Activated T-cell treated with anti-CD3 and anti-CD28 coated beads, Interleukin-2, amount 50 U/mL, for 24 hours (primary cell): ENCODE measurements at regions not wholly inside any gene's neighbourhood (a gene's known extent, or its start where the extent isn't known, plus 50 kb on each side); places are given as distances from the start of the nearest gene placed in this dataset.

Experiments
- DNase-seq: peaks from one replicate; pipeline ENCODE4 v3.0.0-alpha.2; 2020
- H3K27ac Mint-ChIP-seq: 2 replicates; pipeline ENCODE4 v1.8.0; 2020; ENCODE audit warnings: mild to moderate bottlenecking, mixed read lengths
- H3K27me3 Mint-ChIP-seq: 2 replicates; pipeline ENCODE4 v1.8.0; 2020; ENCODE audit warnings: mixed read lengths
- H3K36me3 Mint-ChIP-seq: 2 replicates; pipeline ENCODE4 v1.8.0; 2020; ENCODE audit warnings: low read depth, mixed read lengths
- H3K4me1 Mint-ChIP-seq: 2 replicates; pipeline ENCODE4 v1.8.0; 2020; ENCODE audit warnings: low read depth, mixed read lengths
- H3K4me3 Mint-ChIP-seq: 2 replicates; pipeline ENCODE4 v1.8.0; 2020; ENCODE audit warnings: mild to moderate bottlenecking, moderate library complexity, mixed read lengths
- H3K9me3 Mint-ChIP-seq: 2 replicates; pipeline ENCODE4 v1.8.0; 2020; ENCODE audit warnings: mixed read lengths

DNA sequence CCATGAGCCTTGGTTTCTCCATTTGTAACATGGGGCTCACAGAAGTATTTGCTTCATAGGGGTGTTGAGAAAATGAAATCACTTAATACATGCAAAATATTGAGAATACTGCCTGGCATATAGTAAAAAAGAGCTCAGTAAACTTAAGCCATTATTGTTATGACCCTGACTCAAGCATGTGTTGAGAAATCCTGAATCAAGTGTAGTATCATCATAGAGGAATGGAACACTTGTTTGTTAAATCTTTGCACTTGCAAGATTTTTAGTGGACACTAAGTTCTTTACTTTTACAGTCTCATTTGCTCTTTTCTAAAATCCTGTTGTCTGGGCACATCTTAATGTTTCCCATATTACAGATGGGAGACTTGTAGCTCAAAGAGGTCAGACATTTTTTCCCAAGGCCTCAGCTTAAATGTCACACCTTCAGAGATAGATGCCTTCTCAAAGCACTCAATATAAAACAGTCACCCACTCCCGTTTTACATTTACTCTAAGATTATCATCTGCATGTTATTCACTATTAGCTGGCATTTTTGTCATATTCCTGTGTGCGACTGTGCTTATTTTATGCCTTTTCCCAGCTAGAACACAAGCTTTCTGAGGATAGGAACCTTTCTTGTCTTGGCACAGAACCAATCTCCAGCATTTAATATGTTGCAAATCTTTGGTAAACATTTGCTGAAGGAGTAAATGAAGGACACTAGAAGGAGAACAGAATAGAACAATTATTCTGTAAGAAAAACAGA, 250.0 kb upstream of the TNC start:
- Mint-ChIP-seq H3K27ac (no peak overlapping the region), H3K9me3 (peaks cover 4% of the 10 kb centered on the region), H3K4me3 (no peak overlapping the region), H3K4me1 (no peaks in the 10 kb centered on the region), H3K36me3 (no peaks in the 10 kb centered on the region), H3K27me3 (no peaks in the 10 kb centered on the region)
- DNase-seq, result no peak

GRCh38 chr9:115369322-115369957, 251.5 kb upstream of the TNC start:
- H3K9me3 Mint-ChIP-seq, result peaks cover 4% of the 10 kb centered on the region
- no peak overlapping the region for H3K27ac Mint-ChIP-seq
- H3K36me3 Mint-ChIP-seq, result no peaks in the 10 kb centered on the region
- no peak for DNase-seq
- H3K27me3 Mint-ChIP-seq, result no peaks in the 10 kb centered on the region
- H3K4me1 Mint-ChIP-seq, result peaks cover 7% of the 10 kb centered on the region
- H3K4me3 Mint-ChIP-seq, result no peak overlapping the region

DNA sequence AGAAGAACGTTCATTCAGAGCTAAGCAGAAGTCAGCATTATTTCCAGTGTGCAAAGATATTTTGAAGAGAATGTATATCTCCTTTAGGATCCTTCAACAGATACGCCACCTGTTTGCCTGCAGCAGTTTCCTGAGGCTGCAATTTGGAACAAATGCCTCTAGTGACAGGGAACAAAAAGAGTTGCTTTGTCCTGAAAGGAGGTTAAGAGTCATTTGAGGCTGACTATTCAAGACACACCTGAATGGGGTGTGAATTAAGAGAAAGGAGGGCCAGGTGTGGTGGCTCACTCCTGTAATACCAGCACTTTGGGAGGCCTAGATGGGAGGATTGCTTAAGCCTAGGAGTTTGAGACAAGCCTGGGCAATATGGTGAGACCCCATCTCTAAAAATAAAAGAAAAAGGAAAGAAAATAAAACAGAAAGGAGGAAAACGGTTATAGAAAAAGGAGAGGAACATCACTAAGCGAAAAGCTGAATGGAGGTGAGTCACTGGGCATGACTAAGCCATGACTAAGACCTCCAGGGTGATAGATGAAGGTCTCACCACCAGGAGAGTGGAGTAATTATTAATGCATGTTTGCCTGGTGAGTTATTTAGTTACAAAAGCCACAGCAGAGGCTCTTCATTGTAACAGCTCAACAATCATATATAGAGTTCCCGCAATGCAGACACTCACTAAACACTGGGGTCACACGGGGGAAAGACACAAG, 255.2 kb upstream of the TNC start:
- H3K9me3 Mint-ChIP-seq, result peaks cover 4% of the 10 kb centered on the region

DNA sequence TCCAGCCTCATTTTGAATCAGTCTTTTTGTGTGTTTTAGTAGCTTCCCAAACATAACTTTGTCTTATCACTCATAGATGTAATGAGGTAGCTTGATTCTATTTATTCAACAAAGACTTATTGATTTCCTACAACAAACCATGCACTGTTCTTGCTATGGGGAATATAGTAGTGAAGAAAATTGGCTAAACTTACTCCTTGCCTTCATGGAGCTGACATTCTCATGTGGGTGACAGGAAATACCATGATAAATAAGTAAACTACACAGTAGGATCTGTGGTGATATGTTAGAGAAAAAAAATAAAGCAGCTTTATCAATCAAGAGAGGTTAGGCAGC, 255.7 kb upstream of the TNC start:
- H3K4me3 Mint-ChIP-seq, result no peak overlapping the region
- H3K4me1 Mint-ChIP-seq, result peaks cover 7% of the 10 kb centered on the region
- H3K27ac Mint-ChIP-seq, result no peak overlapping the region
- DNase-seq, result no peak
- H3K27me3 Mint-ChIP-seq, result no peaks in the 10 kb centered on the region
- peaks cover 4% of the 10 kb centered on the region for H3K9me3 Mint-ChIP-seq
- no peaks in the 10 kb centered on the region for H3K36me3 Mint-ChIP-seq

More for the DNA sequence above, 255.2 kb upstream of the TNC start:
- H3K36me3 Mint-ChIP-seq, result no peaks in the 10 kb centered on the region
- H3K4me1 Mint-ChIP-seq, result peaks cover 7% of the 10 kb centered on the region
- no peak for DNase-seq
- no peak overlapping the region for H3K27ac Mint-ChIP-seq
- H3K27me3 Mint-ChIP-seq, result no peaks in the 10 kb centered on the region
- H3K4me3 Mint-ChIP-seq, result no peak overlapping the region

DNA sequence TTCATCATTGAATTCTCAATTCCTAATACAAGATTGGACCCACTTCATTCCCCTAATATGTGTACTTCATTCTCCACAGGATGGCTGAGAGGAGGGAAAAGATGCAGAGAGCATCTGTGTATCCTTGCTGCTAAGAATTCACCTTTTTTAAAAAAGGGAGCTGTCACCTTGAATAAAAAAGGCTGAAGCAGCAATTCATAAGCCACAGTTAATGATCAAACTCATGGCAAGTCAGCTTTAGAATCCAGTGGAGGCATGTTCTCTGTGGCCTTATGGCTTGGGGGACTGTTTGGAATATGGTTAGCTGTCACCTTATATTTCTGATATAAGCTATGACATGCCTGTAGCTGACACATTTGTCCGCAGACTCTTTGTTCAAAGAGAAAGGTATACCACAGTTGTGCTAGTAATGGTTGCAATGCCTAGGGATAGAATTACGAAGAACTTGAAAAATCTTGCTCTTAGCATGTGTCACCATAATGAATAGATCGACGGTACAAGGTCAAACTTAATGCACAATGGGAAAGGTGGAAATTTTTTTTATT, 256.8 kb upstream of the TNC start:
- peaks cover 4% of the 10 kb centered on the region for H3K9me3 Mint-ChIP-seq
- H3K36me3 Mint-ChIP-seq, result no peaks in the 10 kb centered on the region
- H3K27me3 Mint-ChIP-seq, result no peaks in the 10 kb centered on the region
- no peak for DNase-seq
- no peak overlapping the region for H3K27ac Mint-ChIP-seq
- no peak overlapping the region for H3K4me3 Mint-ChIP-seq
- H3K4me1 Mint-ChIP-seq, result peaks cover 7% of the 10 kb centered on the region

DNA sequence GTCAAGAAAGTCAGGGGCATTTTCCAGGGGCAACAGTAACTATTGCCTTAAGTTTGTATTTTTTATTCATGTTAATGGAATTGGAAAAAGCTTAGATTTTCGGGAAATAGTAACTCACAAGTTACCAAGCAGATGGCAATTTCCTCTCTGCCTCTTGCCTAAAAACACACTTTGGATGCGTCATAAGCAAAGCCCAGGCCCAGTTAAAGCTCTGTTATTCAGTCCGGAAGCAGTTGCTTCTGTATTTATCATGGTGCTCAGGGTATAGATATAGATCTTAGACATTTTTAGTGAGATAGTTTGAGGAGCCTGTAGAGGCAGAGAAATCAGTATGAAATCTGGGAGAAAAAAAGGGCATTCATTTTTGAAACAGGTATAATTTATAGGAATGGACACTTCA, 260.3 kb upstream of the TNC start:
- Mint-ChIP-seq H3K36me3 (no peaks in the 10 kb centered on the region), H3K9me3 (peaks cover 3% of the 10 kb centered on the region), H3K27me3 (no peaks in the 10 kb centered on the region), H3K27ac (no peak overlapping the region), H3K4me1 (peaks cover 4% of the 10 kb centered on the region), H3K4me3 (no peak overlapping the region)
- no peak for DNase-seq

- no peaks in the 10 kb centered on the region for H3K27me3 Mint-ChIP-seq
- no peaks in the 10 kb centered on the region for H3K36me3 Mint-ChIP-seq
- H3K4me3 Mint-ChIP-seq, result no peak overlapping the region
Measured at GRCh38 chr9:115378758-115379157, 260.8 kb upstream of the TNC start.

GRCh38 chr9:115379719-115380118, 261.8 kb upstream of the TNC start:
- Mint-ChIP-seq H3K4me1 (no peaks in the 10 kb centered on the region), H3K27ac (no peak overlapping the region), H3K36me3 (no peaks in the 10 kb centered on the region), H3K9me3 (peaks cover 10% of the 10 kb centered on the region), H3K27me3 (peaks cover 4% of the 10 kb centered on the region), H3K4me3 (no peak overlapping the region)
- no peak for DNase-seq

More at GRCh38 chr9:115378758-115379157, 260.8 kb upstream of the TNC start:
- Mint-ChIP-seq H3K27ac (no peak overlapping the region), H3K9me3 (peaks cover 8% of the 10 kb centered on the region), H3K4me1 (no peaks in the 10 kb centered on the region)
- DNase-seq, result no peak

DNA sequence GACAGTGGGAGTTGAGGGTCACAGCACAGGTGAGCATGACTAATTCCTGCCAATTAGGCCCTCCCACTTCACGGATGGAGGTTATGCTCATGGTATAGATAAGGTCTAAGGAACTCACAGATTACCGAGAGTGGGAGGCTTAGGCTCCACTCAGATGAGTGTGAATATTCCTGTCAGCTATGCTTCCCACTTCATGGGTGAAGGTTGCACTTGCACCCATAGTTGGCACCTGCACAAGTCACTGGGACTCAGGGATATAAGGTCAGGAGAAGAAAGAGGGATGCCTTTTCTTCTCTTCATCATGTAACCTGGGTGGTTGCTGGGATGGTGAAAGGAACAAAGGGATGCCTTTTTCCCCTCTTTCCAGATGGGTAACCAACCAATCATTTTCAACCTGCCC, 264.9 kb upstream of the TNC start:
- peaks cover 6% of the 10 kb centered on the region for H3K27me3 Mint-ChIP-seq
- no peak for DNase-seq
- no peak overlapping the region for H3K27ac Mint-ChIP-seq
- H3K36me3 Mint-ChIP-seq, result no peaks in the 10 kb centered on the region
- H3K4me1 Mint-ChIP-seq, result no peaks in the 10 kb centered on the region
- peaks cover 10% of the 10 kb centered on the region for H3K9me3 Mint-ChIP-seq
- H3K4me3 Mint-ChIP-seq, result no peak overlapping the region

GRCh38 chr9:115385383-115386122, 267.6 kb upstream of the TNC start:
- H3K4me1 Mint-ChIP-seq, result no peaks in the 10 kb centered on the region
- no peak for DNase-seq
- H3K9me3 Mint-ChIP-seq, result peaks cover 10% of the 10 kb centered on the region
- no peak overlapping the region for H3K27ac Mint-ChIP-seq
- H3K4me3 Mint-ChIP-seq, result no peak overlapping the region
- no peaks in the 10 kb centered on the region for H3K36me3 Mint-ChIP-seq
- peaks cover 6% of the 10 kb centered on the region for H3K27me3 Mint-ChIP-seq

GRCh38 chr9:115386963-115387770, 269.2 kb upstream of the TNC start:
- H3K4me1 Mint-ChIP-seq, result no peaks in the 10 kb centered on the region
- no peak for DNase-seq
- H3K27me3 Mint-ChIP-seq, result peaks cover 6% of the 10 kb centered on the region
- peaks cover 7% of the 10 kb centered on the region for H3K9me3 Mint-ChIP-seq
- H3K4me3 Mint-ChIP-seq, result no peak overlapping the region
- no peaks in the 10 kb centered on the region for H3K36me3 Mint-ChIP-seq
- H3K27ac Mint-ChIP-seq, result no peak overlapping the region

GRCh38 chr9:115391168-115391825, 273.3 kb upstream of the TNC start:
- Mint-ChIP-seq H3K36me3 (no peaks in the 10 kb centered on the region), H3K9me3 (no peaks in the 10 kb centered on the region), H3K4me1 (no peaks in the 10 kb centered on the region), H3K27ac (no peak overlapping the region), H3K4me3 (no peak overlapping the region), H3K27me3 (no peaks in the 10 kb centered on the region)
- no peak for DNase-seq

- Mint-ChIP-seq H3K9me3 (no peaks in the 10 kb centered on the region), H3K27me3 (peaks cover 5% of the 10 kb centered on the region), H3K4me3 (no peak overlapping the region), H3K4me1 (no peaks in the 10 kb centered on the region), H3K36me3 (no peaks in the 10 kb centered on the region), H3K27ac (no peak overlapping the region)
- no peak for DNase-seq
Measured at GRCh38 chr9:115393976-115394775, 276.2 kb upstream of the TNC start.
